ENCODE measurements at regions not wholly inside any gene's neighbourhood (a gene's known extent, or its start where the extent isn't known, plus 50 kb on each side); places are given as distances from the start of the nearest gene placed in this dataset.

DNA sequence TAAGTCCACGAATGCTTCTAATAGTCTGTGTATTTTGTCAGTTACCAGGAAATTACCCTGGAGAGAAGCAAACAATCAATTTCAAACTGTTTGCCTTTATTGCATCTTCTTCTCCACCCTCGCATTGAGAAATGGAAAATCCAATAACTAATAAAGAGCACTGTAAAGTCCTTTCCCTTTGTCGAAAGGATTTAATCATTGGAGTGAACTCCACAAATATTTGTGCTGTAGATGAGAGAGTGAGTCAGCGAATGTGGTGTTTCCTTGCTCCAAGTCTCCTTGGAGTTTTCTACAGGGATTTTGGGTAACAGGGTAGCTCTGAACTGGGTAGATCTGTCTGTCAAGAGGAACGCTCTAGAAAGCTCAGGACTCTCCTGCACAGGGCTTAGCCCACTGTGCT is 240.2 kb downstream of the KCNS3 start:
- Histone ChIP-seq H3K9me3 (no peaks in the 10 kb centered on the region), H3K27me3 (no peaks in the 10 kb centered on the region), H3K4me3 (no peak overlapping the region), H3K36me3 (no peaks in the 10 kb centered on the region), H3K27ac (no peak overlapping the region), H3K4me1 (no peaks in the 10 kb centered on the region)
- no peak for DNase-seq
- TF ChIP-seq, protein P1, sequence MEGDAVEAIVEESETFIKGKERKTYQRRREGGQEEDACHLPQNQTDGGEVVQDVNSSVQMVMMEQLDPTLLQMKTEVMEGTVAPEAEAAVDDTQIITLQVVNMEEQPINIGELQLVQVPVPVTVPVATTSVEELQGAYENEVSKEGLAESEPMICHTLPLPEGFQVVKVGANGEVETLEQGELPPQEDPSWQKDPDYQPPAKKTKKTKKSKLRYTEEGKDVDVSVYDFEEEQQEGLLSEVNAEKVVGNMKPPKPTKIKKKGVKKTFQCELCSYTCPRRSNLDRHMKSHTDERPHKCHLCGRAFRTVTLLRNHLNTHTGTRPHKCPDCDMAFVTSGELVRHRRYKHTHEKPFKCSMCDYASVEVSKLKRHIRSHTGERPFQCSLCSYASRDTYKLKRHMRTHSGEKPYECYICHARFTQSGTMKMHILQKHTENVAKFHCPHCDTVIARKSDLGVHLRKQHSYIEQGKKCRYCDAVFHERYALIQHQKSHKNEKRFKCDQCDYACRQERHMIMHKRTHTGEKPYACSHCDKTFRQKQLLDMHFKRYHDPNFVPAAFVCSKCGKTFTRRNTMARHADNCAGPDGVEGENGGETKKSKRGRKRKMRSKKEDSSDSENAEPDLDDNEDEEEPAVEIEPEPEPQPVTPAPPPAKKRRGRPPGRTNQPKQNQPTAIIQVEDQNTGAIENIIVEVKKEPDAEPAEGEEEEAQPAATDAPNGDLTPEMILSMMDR (IDR thresholded peaks at IDR 0.05), result no peak
- TF ChIP-seq POLR2A (IDR thresholded peaks at IDR 0.05), result no peak

- TF ChIP-seq POLR2A (IDR thresholded peaks at IDR 0.05), result no peak
- TF ChIP-seq, protein P1 (IDR thresholded peaks at IDR 0.05), result peak in 3 of 6 experiments; percentile 35 to 42 (median 40)
- no peak for DNase-seq
- Histone ChIP-seq H3K4me1 (no peaks in the 10 kb centered on the region), H3K9me3 (no peaks in the 10 kb centered on the region), H3K36me3 (no peaks in the 10 kb centered on the region), H3K4me3 (no peak overlapping the region), H3K27ac (no peak overlapping the region), H3K27me3 (no peaks in the 10 kb centered on the region)
Observed at GRCh38 chr2:18117592-18117991, 239.1 kb downstream of the KCNS3 start.

DNA sequence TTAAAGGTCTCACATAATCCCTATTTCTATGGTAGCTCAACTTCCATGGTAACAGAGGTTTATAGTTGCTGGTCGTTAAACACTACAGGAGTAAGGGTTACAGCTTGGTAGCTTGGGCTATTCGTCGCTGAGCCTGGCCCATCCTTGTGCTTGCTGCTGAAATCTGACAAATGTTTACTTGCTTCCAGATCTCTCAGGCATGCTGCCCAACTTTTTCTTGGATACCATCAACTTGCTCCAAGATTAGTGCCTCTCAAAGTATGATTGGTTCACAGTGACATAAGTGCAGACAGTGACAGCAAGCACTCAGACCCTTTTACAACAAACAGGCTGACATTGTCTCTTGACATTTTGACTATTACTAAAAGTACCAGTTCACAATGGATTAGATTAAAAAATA is 231.8 kb downstream of the KCNS3 start:
- no peak for TF ChIP-seq POLR2A (IDR thresholded peaks at IDR 0.05)
- TF ChIP-seq, protein P1 (IDR thresholded peaks at IDR 0.05), result no peak
- H3K27me3 ChIP-seq, result no peaks in the 10 kb centered on the region
- no peak overlapping the region for H3K4me3 ChIP-seq
- no peak overlapping the region for H3K27ac ChIP-seq
- H3K36me3 ChIP-seq, result no peaks in the 10 kb centered on the region
- no peaks in the 10 kb centered on the region for H3K4me1 ChIP-seq
- H3K9me3 ChIP-seq, result no peaks in the 10 kb centered on the region
- no peak for DNase-seq

GRCh38 chr2:18106841-18107240 is 228.4 kb downstream of the KCNS3 start:
- TF ChIP-seq POLR2A (IDR thresholded peaks at IDR 0.05), result no peak
- TF ChIP-seq, protein P1 (IDR thresholded peaks at IDR 0.05), result no peak
- DNase-seq, result no peak
- no peaks in the 10 kb centered on the region for H3K9me3 ChIP-seq
- no peaks in the 10 kb centered on the region for H3K36me3 ChIP-seq
- no peaks in the 10 kb centered on the region for H3K4me1 ChIP-seq
- no peak overlapping the region for H3K27ac ChIP-seq
- H3K27me3 ChIP-seq, result no peaks in the 10 kb centered on the region
- H3K4me3 ChIP-seq, result no peak overlapping the region

- Histone ChIP-seq H3K4me3 (no peak overlapping the region), H3K4me1 (no peaks in the 10 kb centered on the region), H3K27ac (no peak overlapping the region), H3K9me3 (no peaks in the 10 kb centered on the region), H3K27me3 (no peaks in the 10 kb centered on the region), H3K36me3 (no peaks in the 10 kb centered on the region)
- no peak for TF ChIP-seq POLR2A (IDR thresholded peaks at IDR 0.05)
- TF ChIP-seq, protein P1 (IDR thresholded peaks at IDR 0.05), result no peak
- DNase-seq, result no peak
Observed at GRCh38 chr2:18105929-18106328, 227.5 kb downstream of the KCNS3 start.

GRCh38 chr2:18104595-18105224 is 226.2 kb downstream of the KCNS3 start:
- Histone ChIP-seq H3K4me1 (no peaks in the 10 kb centered on the region), H3K9me3 (no peaks in the 10 kb centered on the region), H3K27me3 (no peaks in the 10 kb centered on the region), H3K27ac (no peak overlapping the region), H3K36me3 (no peaks in the 10 kb centered on the region), H3K4me3 (no peak overlapping the region)
- no peak for TF ChIP-seq POLR2A (IDR thresholded peaks at IDR 0.05)
- TF ChIP-seq, protein P1 (IDR thresholded peaks at IDR 0.05), result no peak
- DNase-seq, result no peak
